ENCODE measurements at regions not wholly inside any gene's neighbourhood (a gene's known extent, or its start where the extent isn't known, plus 50 kb on each side); places are given as distances from the start of the nearest gene placed in this dataset.

- Histone ChIP-seq H3K27ac (ENCODE audit: low read depth in 1 of 2, low read length in 1 of 2) (no peak overlapping the region), H3K4me3 (no peak overlapping the region), H3K36me3 (ENCODE audit: control insufficient read depth in 4 of 4, insufficient read depth in 4 of 4, low read length in 4 of 4) (no peaks in the 10 kb centered on the region), H3K27me3 (ENCODE audit: control insufficient read depth in 3 of 3, insufficient read depth in 3 of 3, low read length in 2 of 3) (no peaks in the 10 kb centered on the region), H3K9ac (ENCODE audit: insufficient read depth in 1 of 2, low read length in 2 of 2) (no peak overlapping the region), H3K9me3 (ENCODE audit: control insufficient read depth in 4 of 4, insufficient read depth in 3 of 4, low read length in 3 of 4) (no peaks in the 10 kb centered on the region), H3K4me1 (ENCODE audit: control insufficient read depth in 5 of 5, insufficient read depth in 5 of 5, low read length in 5 of 5) (no peaks in the 10 kb centered on the region)
- no peak for TF ChIP-seq CTCF (IDR thresholded peaks at IDR 0.05; ENCODE audit: control extremely low read depth, extremely low read depth)
- ATAC-seq (ENCODE audit: insufficient read depth, low FRiP score) = no peak
- no peak for DNase-seq
- WGBS, 2 donors = 13 to 27% methylated on average over 1 of the region's 1 CpG
These were observed 780.6 kb downstream of the FAM133A start for GRCh38 chrX:94454606-94455005.

- Histone ChIP-seq H3K27me3 (ENCODE audit: control insufficient read depth in 3 of 3, insufficient read depth in 3 of 3, low read length in 2 of 3) (no peaks in the 10 kb centered on the region), H3K27ac (ENCODE audit: low read depth in 1 of 2, low read length in 1 of 2) (no peak overlapping the region), H3K4me1 (ENCODE audit: control insufficient read depth in 5 of 5, insufficient read depth in 5 of 5, low read length in 5 of 5) (no peaks in the 10 kb centered on the region), H3K9ac (ENCODE audit: insufficient read depth in 1 of 2, low read length in 2 of 2) (no peak overlapping the region), H3K9me3 (ENCODE audit: control insufficient read depth in 4 of 4, insufficient read depth in 3 of 4, low read length in 3 of 4) (no peaks in the 10 kb centered on the region), H3K36me3 (ENCODE audit: control insufficient read depth in 4 of 4, insufficient read depth in 4 of 4, low read length in 4 of 4) (no peaks in the 10 kb centered on the region), H3K4me3 (no peak overlapping the region)
- WGBS, 2 donors = 86 to 92% methylated on average over 1 of the region's 1 CpG
- TF ChIP-seq CTCF (IDR thresholded peaks at IDR 0.05; ENCODE audit: control extremely low read depth, extremely low read depth) = no peak
- no peak for ATAC-seq (ENCODE audit: insufficient read depth, low FRiP score)
- DNase-seq = no peak
These were observed 781.8 kb downstream of the FAM133A start for GRCh38 chrX:94455782-94456181.

GRCh38 chrX:94492541-94492940 lies 818.5 kb downstream of the FAM133A start:
- ATAC-seq (ENCODE audit: insufficient read depth, low FRiP score) = no peak
- DNase-seq = no peak

More at GRCh38 chrX:94492541-94492940, 818.5 kb downstream of the FAM133A start:
- H3K4me1 ChIP-seq (ENCODE audit: control insufficient read depth in 5 of 5, insufficient read depth in 5 of 5, low read length in 5 of 5) = no peaks in the 10 kb centered on the region
- 30 to 48% methylated on average over 10 of the region's 10 CpGs for WGBS, 2 donors
- no peak overlapping the region for H3K4me3 ChIP-seq
- TF ChIP-seq CTCF (IDR thresholded peaks at IDR 0.05; ENCODE audit: control extremely low read depth, extremely low read depth) = no peak
- H3K36me3 ChIP-seq (ENCODE audit: control insufficient read depth in 4 of 4, insufficient read depth in 4 of 4, low read length in 4 of 4) = no peaks in the 10 kb centered on the region
- H3K9ac ChIP-seq (ENCODE audit: insufficient read depth in 1 of 2, low read length in 2 of 2) = no peak overlapping the region
- H3K27me3 ChIP-seq (ENCODE audit: control insufficient read depth in 3 of 3, insufficient read depth in 3 of 3, low read length in 2 of 3) = no peaks in the 10 kb centered on the region
- no peaks in the 10 kb centered on the region for H3K9me3 ChIP-seq (ENCODE audit: control insufficient read depth in 4 of 4, insufficient read depth in 3 of 4, low read length in 3 of 4)
- no peak overlapping the region for H3K27ac ChIP-seq (ENCODE audit: low read depth in 1 of 2, low read length in 1 of 2)

Measured in lung (tissue), 11 donors.